Osteoblast (primary cell): ENCODE measurements at regions not wholly inside any gene's neighbourhood (a gene's known extent, or its start where the extent isn't known, plus 50 kb on each side); places are given as distances from the start of the nearest gene placed in this dataset.

ENCODE experiments used
- DNase-seq: peaks from one replicate; pipeline ENCODE4 v3.0.0; 2011; ENCODE audit warnings: low spot score, mixed read lengths; ENCODE audit not compliant: insufficient read length; ENCODE audit errors: missing footprints
- H2AFZ ChIP-seq: 2 replicates; pipeline ENCODE4 v1.6.0; 2011; ENCODE audit warnings: mild to moderate bottlenecking, low read length
- H3K27ac ChIP-seq: 2 replicates; pipeline ENCODE4 v1.5.1; 2011; ENCODE audit warnings: mild to moderate bottlenecking, low read depth, low read length, moderate library complexity
- H3K27me3 ChIP-seq: 2 replicates; pipeline ENCODE4 v1.6.0; 2012; ENCODE audit warnings: mild to moderate bottlenecking, control low read depth, inconsistent platforms, low read length, moderate library complexity; ENCODE audit not compliant: insufficient read depth
- H3K36me3 ChIP-seq: 2 replicates; pipeline ENCODE4 v1.5.1; 2011; ENCODE audit warnings: mild to moderate bottlenecking, low read length, control low read depth, moderate library complexity; ENCODE audit not compliant: insufficient read depth
- H3K4me1 ChIP-seq: 2 replicates; pipeline ENCODE4 v1.5.1; 2011; ENCODE audit warnings: mild to moderate bottlenecking, low read length, control low read depth, moderate library complexity; ENCODE audit not compliant: insufficient read depth
- H3K4me2 ChIP-seq: 2 replicates; pipeline ENCODE4 v1.6.0; 2011; ENCODE audit warnings: mild to moderate bottlenecking, low read length; ENCODE audit not compliant: insufficient read depth
- H3K4me3 ChIP-seq: fragments of 200-600 bp; sonication (generic); 3 replicates; pipeline ENCODE4 v1.5.1; 2012; ENCODE audit warnings: mild to moderate bottlenecking, low read length, inconsistent platforms; ENCODE audit not compliant: insufficient read depth
- H3K79me2 ChIP-seq: 2 replicates; pipeline ENCODE4 v1.6.0; 2012; ENCODE audit warnings: mild to moderate bottlenecking, low read length, control low read depth, inconsistent platforms; ENCODE audit not compliant: insufficient read depth
- H3K9me3 ChIP-seq: 2 replicates; pipeline ENCODE4 v1.5.1; 2011; ENCODE audit warnings: low read depth, low read length, control low read depth
- H4K20me1 ChIP-seq: 2 replicates; pipeline ENCODE4 v1.6.0; 2012; ENCODE audit warnings: mild to moderate bottlenecking, low read length, control low read depth; ENCODE audit not compliant: insufficient read depth
- CTCF ChIP-seq: IDR thresholded peaks from 2 replicates; pipeline ENCODE4 v1.5.1; 2011; ENCODE audit warnings: mild to moderate bottlenecking, low read depth, low read length, moderate library complexity; ENCODE audit errors: extremely low read depth

- no peaks in the 10 kb centered on the region for H3K79me2 ChIP-seq
- H3K27me3 ChIP-seq: no peaks in the 10 kb centered on the region
- no peak overlapping the region for H3K27ac ChIP-seq
- H3K4me1 ChIP-seq: no peaks in the 10 kb centered on the region
- no peak overlapping the region for H2AFZ ChIP-seq
- no peak overlapping the region for H3K4me2 ChIP-seq
- H4K20me1 ChIP-seq: no peaks in the 10 kb centered on the region
- H3K4me3 ChIP-seq: no peak overlapping the region
- no peaks in the 10 kb centered on the region for H3K36me3 ChIP-seq
- TF ChIP-seq CTCF: no peak
- DNase-seq: no peak
- H3K9me3 ChIP-seq: no peaks in the 10 kb centered on the region
Measured at GRCh38 chr3:111314181-111314873, 227.7 kb upstream of the CD96 start.

DNA sequence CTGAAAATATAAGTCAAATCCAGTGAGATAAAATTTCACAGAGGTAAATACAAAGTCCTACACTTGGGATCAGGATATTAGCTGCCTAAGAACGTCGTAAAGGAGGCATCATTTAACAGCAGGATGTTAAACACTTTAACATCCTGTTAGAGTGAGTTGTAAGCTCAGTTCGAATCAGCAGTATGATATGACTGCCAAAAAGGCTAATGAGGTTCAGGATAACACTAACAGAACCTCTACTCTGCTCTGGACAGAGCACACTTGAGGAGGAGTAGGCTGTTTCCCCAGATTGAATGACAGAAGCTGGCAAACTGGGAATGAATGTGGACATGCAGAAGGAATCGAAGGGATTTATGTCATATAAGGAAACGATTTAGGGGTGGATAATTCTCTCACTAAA is 227.1 kb upstream of the CD96 start:
- Histone ChIP-seq H4K20me1 (no peaks in the 10 kb centered on the region), H3K27ac (no peak overlapping the region), H3K4me3 (no peak overlapping the region), H3K79me2 (no peaks in the 10 kb centered on the region), H3K36me3 (no peaks in the 10 kb centered on the region), H2AFZ (no peak overlapping the region), H3K27me3 (no peaks in the 10 kb centered on the region), H3K4me1 (no peaks in the 10 kb centered on the region), H3K4me2 (no peak overlapping the region), H3K9me3 (no peaks in the 10 kb centered on the region)
- no peak for TF ChIP-seq CTCF
- no peak for DNase-seq

GRCh38 chr3:111315930-111316587 is 225.9 kb upstream of the CD96 start:
- no peaks in the 10 kb centered on the region for H3K36me3 ChIP-seq
- no peak for TF ChIP-seq CTCF
- no peaks in the 10 kb centered on the region for H4K20me1 ChIP-seq
- H3K27ac ChIP-seq: no peak overlapping the region
- H3K4me3 ChIP-seq: no peak overlapping the region
- no peaks in the 10 kb centered on the region for H3K79me2 ChIP-seq
- no peak for DNase-seq
- H3K27me3 ChIP-seq: no peaks in the 10 kb centered on the region
- no peaks in the 10 kb centered on the region for H3K4me1 ChIP-seq
- no peak overlapping the region for H3K4me2 ChIP-seq
- no peaks in the 10 kb centered on the region for H3K9me3 ChIP-seq
- H2AFZ ChIP-seq: peak overlapping the region; percentile 26

- no peaks in the 10 kb centered on the region for H3K9me3 ChIP-seq
- no peak overlapping the region for H3K4me2 ChIP-seq
- no peaks in the 10 kb centered on the region for H3K4me1 ChIP-seq
Measured at GRCh38 chr3:111318289-111318688, 223.7 kb upstream of the CD96 start.

More at GRCh38 chr3:111318289-111318688, 223.7 kb upstream of the CD96 start:
- Histone ChIP-seq H3K79me2 (no peaks in the 10 kb centered on the region), H4K20me1 (no peaks in the 10 kb centered on the region), H3K4me3 (no peak overlapping the region), H2AFZ (no peak overlapping the region), H3K27me3 (no peaks in the 10 kb centered on the region), H3K27ac (no peak overlapping the region), H3K36me3 (no peaks in the 10 kb centered on the region)
- TF ChIP-seq CTCF: no peak
- no peak for DNase-seq
